Epithelial cell of prostate (primary cell): ENCODE measurements at regions not wholly inside any gene's neighbourhood (a gene's known extent, or its start where the extent isn't known, plus 50 kb on each side); places are given as distances from the start of the nearest gene placed in this dataset.

Source experiments
- DNase-seq: peaks from one replicate; pipeline ENCODE4 v3.0.0-alpha.2; 2011; ENCODE audit warnings: low read depth, low spot score
- H3K27ac ChIP-seq: fragments of 450-650 bp; 2 replicates; pipeline ENCODE4 v1.5.1; 2017; ENCODE audit warnings: mild to moderate bottlenecking

DNA sequence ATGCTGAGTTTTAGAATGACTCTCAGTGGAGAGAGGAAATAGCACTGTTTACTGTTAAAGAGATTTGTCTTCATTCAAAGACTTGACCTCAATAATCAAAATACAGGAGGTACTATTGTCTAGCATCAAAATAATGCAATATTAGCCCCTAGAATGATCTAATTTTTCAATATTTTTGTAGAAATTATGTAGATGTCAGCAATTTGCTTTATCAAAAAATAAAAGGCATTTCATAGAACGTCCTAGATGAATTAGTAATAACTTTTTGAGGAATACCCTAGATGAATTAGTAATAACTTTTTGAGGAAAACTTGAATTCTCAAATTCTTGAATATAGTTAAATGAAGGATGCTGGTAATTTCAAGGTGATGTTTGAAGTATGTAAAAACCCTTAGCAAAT lies 1252.1 kb upstream of the CADM2 start:
- no peak overlapping the region for H3K27ac ChIP-seq

GRCh38 chr3:83715307-83715706 lies 1243.5 kb upstream of the CADM2 start:
- no peak overlapping the region for H3K27ac ChIP-seq
- no peak for DNase-seq

More for the DNA sequence above, 1252.1 kb upstream of the CADM2 start:
- no peak for DNase-seq

- no peak for DNase-seq
- H3K27ac ChIP-seq: no peak overlapping the region
These were observed 1229.2 kb upstream of the CADM2 start for GRCh38 chr3:83729576-83729975.

- DNase-seq: no peak
- no peak overlapping the region for H3K27ac ChIP-seq
These were observed 1224.1 kb upstream of the CADM2 start for GRCh38 chr3:83734656-83735055.

- no peak for DNase-seq
- H3K27ac ChIP-seq: no peak overlapping the region
These were observed 1220.6 kb upstream of the CADM2 start for GRCh38 chr3:83738202-83738601.

- no peak overlapping the region for H3K27ac ChIP-seq
- DNase-seq: no peak
These were observed 1218.3 kb upstream of the CADM2 start for GRCh38 chr3:83740504-83740903.

DNA sequence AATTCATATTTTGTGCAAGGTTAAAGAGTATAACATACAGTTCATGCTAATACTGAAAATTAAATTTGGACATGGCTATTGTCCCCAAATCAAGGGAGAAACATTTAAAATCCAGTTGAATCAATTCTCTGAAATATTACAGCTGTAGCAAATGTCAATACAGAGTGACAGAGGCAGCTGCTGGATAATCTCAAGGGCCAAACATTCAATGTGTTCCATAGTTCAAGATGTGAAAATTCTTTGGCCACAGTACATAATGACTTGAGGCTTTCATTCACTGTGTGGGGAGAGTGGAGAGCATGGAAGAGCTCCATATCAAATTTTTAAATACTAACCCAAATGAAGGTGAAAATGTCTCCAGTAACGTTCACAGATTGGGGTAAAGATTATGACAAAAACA lies 1192.8 kb upstream of the CADM2 start:
- no peak for DNase-seq
- H3K27ac ChIP-seq: no peak overlapping the region

GRCh38 chr3:83769791-83770663 lies 1188.8 kb upstream of the CADM2 start:
- no peak overlapping the region for H3K27ac ChIP-seq
- no peak for DNase-seq

DNA sequence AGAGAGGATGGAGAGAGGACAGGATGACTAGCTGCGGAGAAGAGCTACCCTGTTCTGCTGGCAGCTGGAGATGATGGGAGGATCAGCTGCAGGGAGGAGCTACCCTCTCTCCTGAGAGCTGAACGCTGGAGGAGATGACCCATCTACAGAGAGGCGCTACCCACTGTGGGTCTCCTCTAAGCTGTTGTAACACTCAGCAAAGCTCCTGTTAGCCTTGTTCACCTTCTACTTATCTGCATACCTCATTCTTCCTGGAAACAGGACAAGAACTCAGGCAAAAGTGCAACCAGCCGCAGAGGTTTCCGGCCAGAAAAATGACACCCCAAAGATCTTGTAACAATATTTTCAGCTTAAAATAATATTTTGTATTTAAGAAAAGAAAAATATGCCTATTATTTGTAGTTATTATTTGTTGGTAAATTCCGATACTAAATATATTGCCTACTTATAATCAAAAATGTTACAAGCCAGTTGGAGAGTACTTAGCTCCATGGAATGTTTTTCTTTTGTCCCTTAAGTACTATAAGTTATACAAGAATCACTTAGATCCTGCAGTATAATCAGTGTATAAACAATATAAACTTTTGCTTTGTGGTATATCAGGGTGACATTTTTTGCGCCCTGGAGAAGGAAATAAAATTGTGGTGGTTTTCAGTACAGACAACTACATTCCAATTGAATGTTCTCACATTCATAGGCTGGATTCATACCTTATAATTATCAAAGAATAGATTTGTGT lies 1188.0 kb upstream of the CADM2 start:
- no peak for DNase-seq
- H3K27ac ChIP-seq: no peak overlapping the region

DNA sequence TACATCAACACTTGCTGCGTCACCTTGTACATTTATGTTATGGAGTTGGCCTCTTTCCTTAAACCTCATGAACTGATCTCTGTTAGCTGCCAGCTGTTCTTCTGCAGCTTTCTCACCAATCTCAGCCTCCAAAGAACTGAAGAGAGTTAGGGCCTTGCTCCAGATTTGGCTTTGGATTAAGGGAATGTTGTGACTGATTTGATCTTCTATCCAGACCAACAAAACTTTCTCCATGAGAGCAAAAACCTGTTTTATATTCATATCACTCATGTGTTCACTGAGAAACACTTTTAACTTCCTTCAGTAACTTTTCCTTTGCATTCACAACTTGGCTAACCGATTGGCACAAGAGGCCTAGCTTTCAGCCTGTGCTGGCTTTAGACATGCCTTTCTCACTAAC lies 1156.0 kb upstream of the CADM2 start:
- no peak for DNase-seq
- H3K27ac ChIP-seq: no peak overlapping the region

GRCh38 chr3:83807511-83807910 lies 1151.3 kb upstream of the CADM2 start:
- H3K27ac ChIP-seq: no peak overlapping the region
- no peak for DNase-seq

- DNase-seq: no peak
These were observed 1145.6 kb upstream of the CADM2 start for GRCh38 chr3:83813176-83813575.

DNA sequence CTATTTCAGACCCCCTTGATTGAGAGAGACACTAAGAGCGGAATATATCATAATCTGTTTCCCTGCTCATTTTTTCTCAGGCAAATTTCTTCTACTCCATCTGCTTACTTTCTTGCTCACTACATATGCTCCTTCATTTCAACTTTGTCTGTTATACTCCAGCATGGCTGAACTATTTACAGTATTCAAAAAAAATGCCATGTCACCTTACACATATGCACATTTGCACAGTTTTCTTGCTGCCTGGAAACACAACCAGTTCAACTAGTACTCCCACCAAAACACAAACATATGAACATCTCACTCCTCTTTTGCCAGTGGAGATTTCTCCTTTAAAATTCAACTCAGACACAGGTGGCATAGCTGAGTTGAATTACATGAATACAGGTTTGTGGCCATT lies 1142.1 kb upstream of the CADM2 start:
- no peak overlapping the region for H3K27ac ChIP-seq
- no peak for DNase-seq

More at GRCh38 chr3:83813176-83813575, 1145.6 kb upstream of the CADM2 start:
- no peak overlapping the region for H3K27ac ChIP-seq

GRCh38 chr3:83821506-83821905 lies 1137.3 kb upstream of the CADM2 start:
- H3K27ac ChIP-seq: no peak overlapping the region

DNA sequence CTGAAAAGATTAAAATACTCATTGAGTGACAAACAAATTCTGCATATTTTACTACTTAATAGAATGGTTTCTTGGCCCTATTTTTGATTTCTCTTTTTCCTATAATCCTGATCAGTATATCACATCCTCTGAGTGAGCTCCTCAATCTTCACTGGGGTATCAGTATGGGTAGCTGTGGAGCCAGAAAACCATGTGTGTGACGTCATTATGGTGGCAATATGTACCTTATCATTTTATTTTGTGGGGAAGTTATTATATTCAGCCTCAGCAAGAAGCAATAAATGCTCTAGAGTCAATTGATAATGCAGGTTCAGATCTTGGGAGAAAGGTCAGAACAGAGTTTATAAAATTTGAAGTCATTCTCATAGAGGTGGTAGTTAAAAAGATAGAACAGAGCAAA lies 1135.7 kb upstream of the CADM2 start:
- no peak for DNase-seq
- H3K27ac ChIP-seq: no peak overlapping the region

More at GRCh38 chr3:83821506-83821905, 1137.3 kb upstream of the CADM2 start:
- DNase-seq: no peak

DNA sequence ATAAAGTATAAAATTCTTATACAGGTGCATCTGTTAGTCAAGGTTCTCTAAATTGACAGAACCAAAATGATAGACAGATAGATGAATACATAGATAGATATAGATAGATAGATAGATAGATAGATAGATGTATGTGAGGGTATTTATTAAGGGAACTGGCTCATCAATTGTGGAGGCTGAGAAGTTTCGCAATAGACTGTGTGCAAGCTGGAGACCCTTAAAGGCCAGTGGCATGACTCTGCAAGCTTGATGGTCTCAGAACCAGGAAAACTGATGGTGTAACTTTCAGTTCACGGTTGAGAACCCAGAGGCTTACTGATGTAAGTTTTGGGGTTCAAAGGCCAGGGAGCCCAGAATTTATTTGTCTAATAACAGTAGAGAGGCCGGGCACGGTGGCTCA lies 1123.7 kb upstream of the CADM2 start:
- no peak for DNase-seq
- no peak overlapping the region for H3K27ac ChIP-seq

DNA sequence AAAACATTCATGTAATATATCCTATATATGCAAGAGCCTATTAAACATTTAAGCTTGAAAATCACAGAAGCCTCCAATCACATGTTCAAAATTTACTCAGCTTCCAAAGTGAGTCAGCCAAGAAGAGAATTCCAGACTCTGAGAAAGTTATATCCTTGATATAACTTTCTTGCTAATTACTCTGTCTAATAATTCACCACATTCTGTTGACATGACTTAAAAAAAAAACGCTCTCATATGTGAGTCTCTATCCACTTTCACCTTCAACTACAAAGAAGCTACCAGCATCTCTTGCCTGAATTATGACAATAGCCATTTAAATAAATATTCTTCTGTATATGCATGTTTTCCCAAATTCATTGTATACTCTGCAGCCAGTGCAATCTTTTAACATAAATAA lies 1116.3 kb upstream of the CADM2 start:
- H3K27ac ChIP-seq: no peak overlapping the region
- no peak for DNase-seq

- DNase-seq: no peak
- no peak overlapping the region for H3K27ac ChIP-seq
These were observed 1115.1 kb upstream of the CADM2 start for GRCh38 chr3:83843716-83844115.

- no peak for DNase-seq
- no peak overlapping the region for H3K27ac ChIP-seq
These were observed 1109.6 kb upstream of the CADM2 start for GRCh38 chr3:83849106-83849730.

DNA sequence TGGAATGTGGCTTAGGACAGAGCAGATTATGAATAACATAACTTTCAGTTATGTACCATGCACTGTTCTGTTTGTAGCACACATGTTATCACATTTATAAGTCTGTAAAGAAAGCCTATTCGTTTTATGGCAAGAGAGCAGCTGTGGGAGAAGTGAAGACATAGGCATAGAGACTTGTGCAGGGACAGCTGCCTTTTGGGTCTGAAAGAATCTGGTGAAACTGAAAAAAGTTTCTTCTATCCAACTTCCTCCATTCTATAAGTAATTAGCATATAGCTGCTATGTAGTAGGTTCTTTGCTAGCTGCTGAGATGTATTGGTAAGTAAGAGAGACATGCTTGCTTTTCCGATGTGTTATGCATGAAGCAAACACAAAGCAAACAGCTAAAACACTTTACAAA lies 1095.4 kb upstream of the CADM2 start:
- no peak overlapping the region for H3K27ac ChIP-seq
- no peak for DNase-seq

- DNase-seq: no peak
- no peak overlapping the region for H3K27ac ChIP-seq
These were observed 1089.8 kb upstream of the CADM2 start for GRCh38 chr3:83868909-83869567.
